ENCODE measurements at regions not wholly inside any gene's neighbourhood (a gene's known extent, or its start where the extent isn't known, plus 50 kb on each side); places are given as distances from the start of the nearest gene placed in this dataset.

- DNase-seq = no peak
Measured at GRCh38 chr14:104405360-104406226, 174.0 kb upstream of the C14orf180 start.

GRCh38 chr14:104406831-104407230 is 172.7 kb upstream of the C14orf180 start:
- DNase-seq = no peak

- no peak for DNase-seq
Measured at GRCh38 chr14:104416383-104416782, 163.2 kb upstream of the C14orf180 start.

GRCh38 chr14:104419865-104420505 is 159.6 kb upstream of the C14orf180 start:
- peak; percentile 84 for DNase-seq

DNA sequence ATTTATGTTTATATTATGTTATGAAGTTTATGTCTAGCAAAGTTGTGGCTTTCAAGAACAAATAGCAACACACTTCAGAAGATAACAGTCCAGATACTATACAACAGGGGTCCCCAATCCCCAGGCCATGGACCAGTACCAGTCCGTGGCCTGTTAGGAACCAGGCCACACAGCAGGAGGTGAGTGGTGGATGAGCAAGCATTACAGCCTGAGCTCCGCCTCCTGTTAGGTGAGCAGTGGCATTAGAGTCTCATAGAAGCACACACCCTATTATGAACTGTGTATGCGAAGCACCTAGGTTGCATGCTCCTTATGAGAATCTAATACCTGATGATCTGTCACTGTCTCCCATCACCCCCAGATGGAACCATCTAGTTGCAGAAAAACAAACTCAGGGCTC is 159.0 kb upstream of the C14orf180 start:
- DNase-seq = peak; percentile 31

GRCh38 chr14:104420990-104421389 is 158.6 kb upstream of the C14orf180 start:
- DNase-seq = no peak

DNA sequence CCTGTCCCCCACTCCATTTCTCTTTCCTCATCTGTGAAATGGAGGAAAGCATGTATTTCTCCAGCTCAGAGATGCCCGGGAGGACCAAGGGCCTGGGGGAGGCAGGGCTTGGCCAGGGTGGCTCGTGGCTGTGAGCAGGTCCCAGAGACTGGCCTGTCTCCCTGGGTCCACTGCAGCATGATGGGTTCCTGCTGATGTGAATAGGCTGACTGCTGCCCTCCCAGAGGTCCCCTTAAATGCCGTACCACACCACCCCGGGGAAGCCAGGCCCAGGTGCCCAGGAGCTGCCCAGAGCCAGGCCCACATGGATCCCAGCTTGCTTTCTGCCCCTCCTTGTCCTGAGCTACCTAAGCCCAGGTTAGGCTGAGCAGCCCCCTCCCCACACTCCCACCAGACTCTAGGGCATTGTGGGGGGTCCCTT is 158.2 kb upstream of the C14orf180 start:
- DNase-seq = no peak

- peak; percentile 92 for DNase-seq
Measured at GRCh38 chr14:104421892-104422828, 157.4 kb upstream of the C14orf180 start.

DNA sequence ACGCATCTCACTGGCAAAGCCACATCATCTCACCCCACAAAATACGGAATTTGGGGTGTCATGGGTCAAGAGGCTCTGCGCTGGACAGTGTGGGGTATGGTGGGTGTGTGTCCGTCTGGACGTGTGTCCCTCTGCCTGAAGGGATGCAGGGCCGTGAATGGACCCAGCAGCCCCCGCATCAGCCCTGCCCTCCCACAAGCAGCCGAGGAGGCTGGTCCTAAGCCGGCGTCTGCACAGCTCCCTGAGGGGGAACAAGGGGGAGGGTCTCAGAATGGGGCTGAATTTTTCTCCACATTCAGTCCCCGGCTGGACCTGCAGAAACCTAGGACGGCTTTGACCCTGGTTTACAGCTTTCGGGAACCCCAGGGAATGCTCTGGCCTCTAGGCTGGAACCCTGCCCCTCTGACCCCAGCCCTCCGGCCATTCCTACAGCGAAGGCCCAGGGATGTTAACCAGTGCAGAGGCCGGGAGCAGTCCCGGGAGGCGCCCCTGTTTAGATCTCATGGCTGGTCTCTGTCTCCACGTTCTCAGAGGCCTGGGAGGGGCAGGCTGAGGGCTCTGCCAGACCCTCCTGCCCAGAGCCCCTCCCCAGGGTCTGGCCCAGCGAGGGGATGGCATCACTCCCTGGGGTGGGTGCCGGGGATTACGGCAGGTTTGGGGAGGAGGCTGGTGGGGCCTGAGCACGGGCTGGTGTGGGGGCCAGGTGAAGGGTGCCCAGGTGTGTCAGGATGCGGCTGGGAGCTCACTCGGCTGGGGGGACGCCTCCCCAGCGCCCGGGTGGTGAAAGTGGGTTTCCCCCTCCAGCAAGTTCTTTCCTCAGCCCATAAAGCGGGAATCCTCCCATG is 156.5 kb upstream of the C14orf180 start:
- DNase-seq = peak; percentile 65

DNA sequence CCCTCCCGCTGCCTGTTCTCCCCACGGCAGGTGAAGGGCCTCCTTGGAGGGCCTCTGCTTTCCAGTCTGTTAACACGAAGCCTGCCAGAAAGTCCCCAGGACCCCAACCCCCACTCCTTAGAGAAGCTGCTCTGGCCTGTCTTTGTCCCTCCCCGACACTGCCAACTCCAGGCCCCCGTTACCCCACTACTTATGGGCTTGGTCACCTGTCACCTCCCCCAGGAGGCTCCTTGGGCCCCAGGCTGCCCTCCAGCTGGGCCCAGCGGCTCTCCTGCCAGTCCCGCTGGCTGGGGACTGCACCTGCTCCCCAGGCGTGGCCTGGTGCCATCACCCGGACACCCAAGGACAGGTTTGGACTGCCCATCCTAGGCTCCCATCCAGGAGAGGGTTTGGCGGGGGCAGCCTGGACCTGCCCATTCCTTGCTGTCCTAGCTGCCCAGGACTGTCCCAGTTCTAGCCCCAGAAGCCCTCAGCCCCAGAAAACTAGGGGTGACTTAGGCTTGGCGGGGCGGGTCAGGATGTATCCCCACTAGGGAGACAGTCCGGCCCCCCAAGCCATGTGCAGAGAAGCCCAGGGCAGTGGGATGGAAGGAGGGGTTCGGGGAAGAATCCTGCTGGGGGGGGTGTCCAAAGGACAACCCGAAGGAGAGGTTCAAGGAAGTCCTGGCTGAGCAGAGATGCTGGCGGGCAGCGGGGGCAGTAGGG is 155.7 kb upstream of the C14orf180 start:
- DNase-seq = no peak

GRCh38 chr14:104424406-104425072 is 155.0 kb upstream of the C14orf180 start:
- peak; percentile 100 for DNase-seq

GRCh38 chr14:104425171-104425681 is 154.3 kb upstream of the C14orf180 start:
- DNase-seq = no peak

DNA sequence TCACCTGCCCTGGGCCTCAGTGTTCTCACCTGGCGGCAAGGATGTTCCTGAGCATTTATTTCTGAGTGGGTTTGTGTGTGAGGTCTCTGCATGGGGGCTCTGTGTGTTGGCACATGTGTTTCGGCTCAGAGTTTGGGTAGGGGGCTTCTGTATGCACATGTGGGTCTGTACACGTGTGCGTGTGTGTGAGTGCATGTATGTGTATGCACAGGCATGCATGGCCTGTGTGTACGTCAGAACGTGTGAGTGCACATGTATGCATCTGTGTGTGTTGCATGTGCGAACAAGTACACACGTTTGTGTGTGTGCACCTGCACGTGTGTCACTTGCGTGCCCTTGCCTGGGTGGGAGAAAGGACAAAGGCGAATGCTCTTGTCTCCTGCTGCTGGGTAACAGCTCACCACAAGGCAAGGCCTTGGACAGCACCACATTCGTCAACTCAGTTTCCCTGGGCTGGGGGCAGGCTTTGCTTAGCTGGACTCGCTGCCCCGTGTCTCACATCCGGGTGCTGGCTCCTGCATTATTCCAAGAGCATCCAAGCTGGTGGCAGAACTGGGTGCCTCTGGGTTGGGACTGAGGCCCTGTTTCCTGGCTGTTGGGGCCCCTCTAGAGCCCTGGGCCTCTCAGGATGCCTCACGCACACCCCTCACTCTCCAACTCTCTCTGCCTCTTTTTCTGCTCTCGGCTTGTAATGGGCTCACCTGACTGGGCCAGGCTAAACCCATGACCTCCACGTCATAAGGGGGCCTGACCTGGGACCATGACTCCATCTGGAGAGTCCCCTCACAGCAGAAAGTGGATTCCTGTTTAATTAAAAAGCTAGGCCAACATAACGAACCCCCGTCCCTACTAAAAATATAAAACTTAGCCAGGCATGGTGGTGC is 153.6 kb upstream of the C14orf180 start:
- no peak for DNase-seq

DNA sequence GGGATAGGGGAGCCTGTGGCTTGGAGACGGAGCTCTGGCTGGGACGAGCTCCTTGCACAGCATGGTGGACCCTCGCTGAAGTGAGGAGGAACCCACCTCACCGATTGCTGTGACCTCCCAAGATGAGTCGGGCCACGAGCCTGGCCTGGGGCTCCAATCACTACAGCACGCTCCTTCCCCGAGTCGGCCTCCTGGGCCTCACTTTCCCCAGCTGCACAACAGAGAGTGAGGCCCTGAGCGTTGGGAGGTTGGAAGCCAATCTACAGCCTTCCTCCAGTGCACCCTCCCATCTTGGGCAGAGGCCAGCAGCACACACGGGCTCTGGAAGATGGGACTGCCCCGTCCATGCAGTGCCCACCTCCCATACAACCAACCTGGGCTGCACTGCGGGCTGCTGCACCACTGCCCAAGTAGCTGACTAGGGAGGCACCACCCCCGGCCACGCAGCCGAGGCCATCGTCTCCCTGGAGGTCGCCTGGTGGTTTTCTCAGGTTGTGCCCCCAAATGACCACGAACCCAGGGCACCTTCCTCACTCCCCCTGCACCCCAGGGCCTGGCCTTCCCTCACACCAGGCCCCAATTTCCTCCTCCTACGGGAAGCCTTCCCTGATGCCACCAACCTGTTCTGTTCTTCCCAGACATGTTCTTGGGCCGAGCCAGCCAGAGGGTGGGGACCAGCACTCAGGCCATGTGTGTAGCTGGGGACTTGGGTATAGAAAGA is 152.3 kb upstream of the C14orf180 start:
- DNase-seq = no peak

DNA sequence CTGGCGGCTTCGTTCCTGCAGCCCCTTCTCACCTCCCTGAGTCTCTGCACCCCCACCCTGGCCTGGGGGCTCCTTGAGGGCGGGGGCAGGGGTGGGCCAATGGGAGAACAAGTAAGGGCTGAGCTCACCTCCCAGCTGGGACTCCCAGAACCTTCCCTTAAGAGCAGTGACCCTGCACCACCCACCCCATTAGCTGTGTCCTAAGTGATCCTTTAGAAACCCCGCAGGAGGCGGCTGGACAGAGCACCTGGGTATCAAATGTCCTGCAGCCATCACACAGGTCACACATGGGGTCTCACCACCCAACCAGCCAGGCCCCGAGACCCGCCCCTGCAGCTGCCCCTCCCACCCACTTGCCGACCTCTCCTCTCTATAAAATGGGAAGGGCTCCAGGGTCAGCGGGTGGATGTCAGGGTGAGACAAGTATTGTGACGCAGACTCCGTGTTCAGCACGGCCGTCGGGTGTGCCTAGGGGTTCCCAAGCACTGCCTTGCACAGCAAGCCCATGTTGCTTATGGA is 151.2 kb upstream of the C14orf180 start:
- DNase-seq = no peak

DNA sequence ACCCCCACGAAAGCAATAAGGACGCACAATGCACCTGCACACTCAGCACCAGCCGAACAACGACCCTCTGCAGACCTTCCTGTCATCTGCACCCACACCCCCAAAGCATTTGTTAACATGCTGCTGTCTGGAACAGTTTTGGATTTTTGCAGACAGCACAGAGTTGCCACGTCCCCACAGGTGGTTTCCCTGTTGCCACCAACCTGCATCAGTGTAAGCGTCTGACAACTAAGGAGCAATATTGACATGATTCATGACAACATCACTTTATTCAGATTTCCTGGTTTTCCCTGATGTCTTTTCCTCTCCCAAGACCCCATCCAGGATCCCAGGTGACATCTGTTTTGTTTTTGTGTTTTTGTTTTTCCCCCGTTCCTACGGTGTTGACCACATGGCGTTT is 150.7 kb upstream of the C14orf180 start:
- no peak for DNase-seq

DNA sequence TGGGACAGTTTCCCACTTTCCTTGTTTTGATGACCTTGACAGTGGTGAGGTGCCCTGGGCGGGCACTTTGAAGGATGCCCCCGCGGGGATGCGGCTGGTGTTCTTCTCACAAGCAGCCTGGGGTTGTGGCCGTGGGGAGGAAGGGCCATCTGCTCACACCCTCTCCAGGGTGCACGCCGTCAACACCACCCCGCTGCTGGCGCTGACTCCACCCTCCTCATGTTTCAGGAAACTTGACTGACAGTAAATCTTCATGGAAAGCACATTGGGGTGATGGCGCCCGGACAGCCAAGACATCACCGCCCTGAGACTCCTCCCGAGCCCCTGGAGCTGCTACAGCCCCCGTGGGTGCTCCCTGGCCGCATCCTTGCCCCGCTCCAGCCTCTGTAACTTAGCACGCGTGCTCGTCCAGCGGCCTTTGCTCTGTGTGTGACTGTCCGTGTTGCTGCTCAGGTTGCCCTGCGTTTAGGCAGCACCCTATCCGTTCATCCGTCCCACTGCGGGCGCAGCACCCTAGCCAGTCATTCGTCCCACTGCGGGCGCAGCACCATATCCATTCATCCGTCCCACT is 150.2 kb upstream of the C14orf180 start:
- DNase-seq = no peak

DNA sequence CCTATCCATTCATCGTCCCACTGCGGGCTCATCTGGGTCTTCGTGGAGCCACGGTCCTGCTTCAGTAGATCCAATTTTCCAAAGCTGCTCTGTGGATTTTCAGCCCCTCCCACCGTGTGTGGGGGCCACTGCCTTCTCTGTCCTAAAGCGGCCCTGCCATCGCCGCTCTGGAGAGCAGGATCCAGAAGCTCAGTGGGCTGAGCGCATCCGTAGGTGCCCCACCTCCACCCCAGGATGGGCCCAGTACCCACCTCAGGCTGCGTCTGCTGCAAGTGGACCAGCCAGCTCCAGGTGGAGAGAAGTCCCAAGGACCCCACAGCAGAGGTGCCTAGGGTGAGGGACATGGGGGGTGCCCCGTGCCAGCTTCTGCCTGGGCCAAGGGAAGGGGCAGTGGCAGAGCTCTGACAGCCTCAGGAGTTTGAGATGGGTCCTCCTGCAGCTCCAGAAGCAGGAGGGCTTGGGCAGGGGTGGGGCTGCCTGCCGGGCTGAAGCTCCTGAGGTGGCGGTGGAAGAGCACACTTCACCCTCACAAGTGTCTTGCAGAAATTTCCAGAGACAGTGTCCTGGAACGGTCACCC is 148.1 kb upstream of the C14orf180 start:
- no peak for DNase-seq

Data from NCI-H1694 (cell line).